Germinal center (tissue), 1 donor: ENCODE measurements at regions not wholly inside any gene's neighbourhood (a gene's known extent, or its start where the extent isn't known, plus 50 kb on each side); places are given as distances from the start of the nearest gene placed in this dataset.

Experiments used
- DNase-seq: peaks from one replicate; pipeline ENCODE4 v3.0.0; 2012; ENCODE audit warnings: mixed read lengths, low spot score

GRCh38 chr5:5683174-5683573 is 260.7 kb downstream of the ICE1 start:
- no peak for DNase-seq

- DNase-seq, result no peak
These were observed 256.4 kb downstream of the ICE1 start for GRCh38 chr5:5678909-5679308.

GRCh38 chr5:5677738-5678137 is 255.3 kb downstream of the ICE1 start:
- no peak for DNase-seq

GRCh38 chr5:5676218-5676617 is 253.7 kb downstream of the ICE1 start:
- DNase-seq, result no peak

- no peak for DNase-seq
These were observed 253.0 kb downstream of the ICE1 start for GRCh38 chr5:5675511-5675910.

GRCh38 chr5:5671823-5672222 is 249.3 kb downstream of the ICE1 start:
- no peak for DNase-seq

- no peak for DNase-seq
These were observed 244.7 kb downstream of the ICE1 start for GRCh38 chr5:5667136-5667554.

- DNase-seq, result no peak
These were observed 243.9 kb downstream of the ICE1 start for GRCh38 chr5:5666369-5666768.

- DNase-seq, result no peak
These were observed 243.5 kb downstream of the ICE1 start for GRCh38 chr5:5666076-5666365.

GRCh38 chr5:5665225-5666075 is 243.0 kb downstream of the ICE1 start:
- DNase-seq, result no peak

- DNase-seq, result no peak
These were observed 236.5 kb downstream of the ICE1 start for GRCh38 chr5:5658889-5659465.

- no peak for DNase-seq
These were observed 235.7 kb downstream of the ICE1 start for GRCh38 chr5:5658226-5658625.

GRCh38 chr5:5652181-5652580 is 229.7 kb downstream of the ICE1 start:
- DNase-seq, result no peak

- DNase-seq, result no peak
These were observed 228.5 kb downstream of the ICE1 start for GRCh38 chr5:5650949-5651348.

- DNase-seq, result no peak
These were observed 227.8 kb downstream of the ICE1 start for GRCh38 chr5:5650242-5650641.

GRCh38 chr5:5649641-5650040 is 227.2 kb downstream of the ICE1 start:
- DNase-seq, result no peak

- no peak for DNase-seq
These were observed 226.2 kb downstream of the ICE1 start for GRCh38 chr5:5648694-5649093.

- DNase-seq, result no peak
These were observed 223.4 kb downstream of the ICE1 start for GRCh38 chr5:5645891-5646290.

- no peak for DNase-seq
These were observed 222.7 kb downstream of the ICE1 start for GRCh38 chr5:5645198-5645597.

GRCh38 chr5:5644249-5644648 is 221.8 kb downstream of the ICE1 start:
- no peak for DNase-seq

- DNase-seq, result no peak
These were observed 221.0 kb downstream of the ICE1 start for GRCh38 chr5:5643481-5643880.

GRCh38 chr5:5638211-5638610 is 215.7 kb downstream of the ICE1 start:
- no peak for DNase-seq

- DNase-seq, result no peak
These were observed 214.7 kb downstream of the ICE1 start for GRCh38 chr5:5637173-5637572.

GRCh38 chr5:5634817-5635216 is 212.3 kb downstream of the ICE1 start:
- no peak for DNase-seq
